ENCODE measurements at regions not wholly inside any gene's neighbourhood (a gene's known extent, or its start where the extent isn't known, plus 50 kb on each side); places are given as distances from the start of the nearest gene placed in this dataset.

DNA sequence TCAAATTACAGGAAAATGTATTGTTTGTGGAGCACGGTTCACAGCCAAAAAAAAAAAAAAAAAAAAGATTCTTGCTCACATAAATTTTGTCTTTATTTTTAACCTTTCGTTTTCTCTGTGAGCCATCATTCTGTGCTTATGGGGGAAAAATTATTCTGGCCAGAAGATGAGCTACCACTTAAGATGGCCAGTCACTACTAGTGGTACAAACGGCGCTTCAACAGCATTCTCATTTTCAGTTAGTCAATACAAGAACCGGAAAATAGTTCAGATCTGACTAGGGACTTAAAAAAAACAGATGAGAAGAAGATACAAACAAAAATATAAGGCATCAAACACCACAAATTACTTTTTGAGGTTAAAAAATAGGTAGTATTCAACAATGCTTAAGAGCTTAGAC is 158.6 kb upstream of the CNTN5 start:
- no peak for DNase-seq (ENCODE audit: low read depth)

- no peak for DNase-seq (ENCODE audit: low read depth)
Measured at GRCh38 chr11:98871690-98872089, 149.1 kb upstream of the CNTN5 start.

DNA sequence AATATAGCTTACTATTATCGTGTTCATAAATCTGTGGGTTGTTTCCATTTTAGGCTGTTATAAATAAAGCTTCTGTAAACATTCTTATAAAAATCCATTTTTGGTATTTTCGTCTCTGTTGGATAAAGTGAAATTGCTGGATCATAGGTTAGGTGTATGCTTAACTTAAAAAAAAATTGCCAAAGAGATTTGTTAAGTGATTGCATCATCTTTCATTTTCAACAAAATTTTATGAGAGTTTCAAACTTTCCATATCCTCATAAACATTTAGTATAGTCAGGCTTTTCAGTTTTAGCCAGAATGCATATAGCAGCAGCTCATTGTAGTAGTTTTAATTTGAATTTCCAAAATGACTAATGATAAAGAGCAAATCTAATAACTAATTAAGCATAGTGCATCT is 146.7 kb upstream of the CNTN5 start:
- no peak for DNase-seq (ENCODE audit: low read depth)

- no peak for DNase-seq (ENCODE audit: low read depth)
Measured at GRCh38 chr11:98895936-98896335, 124.8 kb upstream of the CNTN5 start.

DNA sequence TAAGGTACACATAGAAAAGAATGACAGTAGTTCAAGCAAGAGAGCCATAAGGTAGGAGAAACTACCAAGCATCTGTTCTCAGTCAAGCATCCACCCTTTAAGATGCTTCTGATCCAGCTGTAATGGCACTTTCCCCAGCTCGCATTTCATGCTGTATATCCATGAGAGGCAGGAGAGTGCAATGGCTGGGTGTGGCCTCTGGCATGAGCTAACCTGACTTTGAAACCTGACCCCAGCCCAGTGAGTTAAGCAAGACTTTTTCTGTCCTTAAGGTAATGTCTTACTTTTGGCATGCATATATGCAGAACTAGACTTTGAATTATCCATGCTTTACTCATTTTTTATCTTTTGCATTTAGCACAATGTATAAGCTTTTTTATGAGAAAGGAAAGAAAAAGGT is 79.8 kb upstream of the CNTN5 start:
- DNase-seq (ENCODE audit: low read depth), result no peak

GRCh38 chr11:98944461-98944860 is 76.3 kb upstream of the CNTN5 start:
- peak; percentile 3 for DNase-seq (ENCODE audit: low read depth)

DNA sequence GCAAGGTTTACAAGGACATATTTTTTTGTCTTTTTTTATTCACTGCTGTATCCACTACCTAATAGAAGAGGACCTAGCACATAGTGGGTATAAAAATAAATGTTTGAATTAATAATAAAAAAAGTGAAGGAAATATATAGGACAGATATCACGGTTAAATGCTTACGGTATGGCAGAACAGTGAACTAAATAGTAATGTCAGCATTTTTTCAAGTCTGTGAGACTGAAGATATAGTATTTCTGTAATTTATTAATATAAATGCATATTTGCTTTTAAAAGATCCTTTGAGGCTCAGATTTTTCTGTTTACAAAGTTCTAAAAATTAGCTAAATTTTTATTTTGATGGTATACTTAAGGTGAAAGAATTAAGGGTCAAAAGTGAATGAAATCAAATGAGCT is 68.6 kb upstream of the CNTN5 start:
- no peak for DNase-seq (ENCODE audit: low read depth)

DNA sequence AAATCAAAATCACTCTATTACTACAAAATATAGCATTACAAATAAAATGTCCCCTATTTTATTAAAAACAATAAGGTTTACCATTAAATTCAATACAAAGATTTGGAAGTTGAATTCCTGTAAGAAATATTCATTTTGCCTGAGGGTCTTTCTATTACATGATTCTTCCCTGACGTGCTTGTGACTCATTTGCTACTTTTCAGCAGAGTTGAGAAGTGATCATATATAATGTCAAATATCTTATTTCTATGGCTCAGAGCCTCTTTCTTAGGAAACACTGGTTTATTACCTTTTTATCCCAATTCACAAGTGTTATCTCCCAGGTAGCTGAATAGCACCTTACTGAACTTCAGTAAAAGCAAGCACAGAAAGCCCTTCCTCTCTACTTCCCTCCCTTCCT is 65.2 kb upstream of the CNTN5 start:
- DNase-seq (ENCODE audit: low read depth), result no peak

GRCh38 chr11:98964146-98964545 is 56.6 kb upstream of the CNTN5 start:
- DNase-seq (ENCODE audit: low read depth), result no peak

GRCh38 chr11:98965358-98965757 is 55.4 kb upstream of the CNTN5 start:
- DNase-seq (ENCODE audit: low read depth), result no peak

DNA sequence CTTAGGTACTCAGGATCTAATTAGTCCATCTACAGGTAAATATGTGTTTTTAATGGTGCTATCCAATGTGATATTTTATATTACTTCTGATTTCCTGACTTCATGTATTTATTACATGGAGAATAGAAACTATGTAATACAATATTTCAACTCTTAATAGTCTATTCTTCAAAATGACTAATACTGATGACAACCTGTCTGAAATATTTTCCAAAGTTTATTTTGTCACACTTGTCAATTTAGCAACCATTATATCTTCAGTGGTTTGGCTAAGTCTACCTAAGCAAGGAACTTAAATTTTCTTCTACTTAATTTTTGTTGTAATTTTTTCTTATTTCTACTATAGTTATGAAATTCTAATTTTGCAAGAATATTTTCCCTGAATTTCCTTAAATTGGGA is 55.0 kb upstream of the CNTN5 start:
- no peak for DNase-seq (ENCODE audit: low read depth)

DNA sequence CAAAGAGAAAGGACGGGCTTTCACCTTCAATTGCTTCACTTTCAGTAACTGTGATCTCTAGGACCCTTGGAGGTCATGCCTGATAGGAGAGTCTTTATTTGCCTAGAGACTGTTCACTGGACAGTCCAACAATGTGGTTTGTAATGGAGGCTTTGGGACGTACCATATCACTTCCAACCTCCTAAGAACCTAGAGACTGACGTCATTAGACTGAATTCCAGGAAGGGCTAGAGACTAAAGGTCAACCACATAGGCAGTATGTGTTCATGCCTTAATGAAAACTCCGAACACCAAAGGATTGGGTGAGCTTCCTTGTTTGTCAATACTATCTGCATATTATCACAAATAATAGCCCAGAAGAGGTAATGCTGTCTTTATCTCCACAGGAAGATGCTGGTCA is 53.7 kb upstream of the CNTN5 start:
- DNase-seq (ENCODE audit: low read depth), result peak; percentile 12
